Skeletal muscle satellite cell (primary cell): ENCODE measurements at regions not wholly inside any gene's neighbourhood (a gene's known extent, or its start where the extent isn't known, plus 50 kb on each side); places are given as distances from the start of the nearest gene placed in this dataset.

Experiments used
- H3K27me3 ChIP-seq: 2 replicates; pipeline ENCODE4 v1.7.0; 2013; ENCODE audit warnings: low read length; ENCODE audit not compliant: control insufficient read depth, insufficient read depth
- H3K36me3 ChIP-seq: 2 replicates; pipeline ENCODE4 v1.7.0; 2013; ENCODE audit warnings: mild to moderate bottlenecking, control low read depth, low read length; ENCODE audit not compliant: insufficient read depth
- H3K4me1 ChIP-seq: 2 replicates; pipeline ENCODE4 v1.7.0; 2013; ENCODE audit warnings: low read length; ENCODE audit not compliant: control insufficient read depth, insufficient read depth
- H3K4me2 ChIP-seq: 2 replicates; pipeline ENCODE4 v1.7.0; 2013; ENCODE audit warnings: mild to moderate bottlenecking, low read length
- H3K4me3 ChIP-seq: 2 replicates; pipeline ENCODE4 v1.7.0; 2013; ENCODE audit warnings: low read length
- H3K9ac ChIP-seq: 2 replicates; pipeline ENCODE4 v1.7.0; 2013; ENCODE audit warnings: mild to moderate bottlenecking, low read depth, low read length, moderate library complexity
- H3K9me3 ChIP-seq: replicated peaks from 2 replicates; pipeline ENCODE4 v1.7.0; 2013; ENCODE audit warnings: mild to moderate bottlenecking, control low read depth, low read length

DNA sequence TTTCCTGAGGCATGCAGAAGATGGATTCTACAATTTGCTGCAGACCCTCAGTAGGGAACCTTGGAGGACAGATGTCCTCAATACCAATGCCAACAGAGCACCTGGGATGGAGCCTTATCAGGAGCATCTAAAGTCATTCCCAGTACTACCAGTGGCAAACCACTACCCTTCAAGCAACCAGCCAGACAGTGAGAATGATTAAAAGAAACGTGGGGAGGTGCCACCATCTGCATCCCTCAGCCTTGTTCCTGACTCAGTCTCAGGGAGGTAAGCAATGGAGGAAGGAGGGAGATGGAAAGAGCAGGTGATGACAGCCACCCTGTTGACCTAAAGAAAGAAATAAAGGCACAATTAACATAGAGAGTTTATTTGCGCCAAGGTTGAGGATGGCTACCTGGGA lies 175.2 kb upstream of the GRIN2B start:
- no peaks in the 10 kb centered on the region for H3K4me1 ChIP-seq
- no peak overlapping the region for H3K9ac ChIP-seq
- no peaks in the 10 kb centered on the region for H3K27me3 ChIP-seq
- H3K9me3 ChIP-seq = no peaks in the 10 kb centered on the region
- H3K36me3 ChIP-seq = no peaks in the 10 kb centered on the region
- no peak overlapping the region for H3K4me3 ChIP-seq
- no peak overlapping the region for H3K4me2 ChIP-seq

DNA sequence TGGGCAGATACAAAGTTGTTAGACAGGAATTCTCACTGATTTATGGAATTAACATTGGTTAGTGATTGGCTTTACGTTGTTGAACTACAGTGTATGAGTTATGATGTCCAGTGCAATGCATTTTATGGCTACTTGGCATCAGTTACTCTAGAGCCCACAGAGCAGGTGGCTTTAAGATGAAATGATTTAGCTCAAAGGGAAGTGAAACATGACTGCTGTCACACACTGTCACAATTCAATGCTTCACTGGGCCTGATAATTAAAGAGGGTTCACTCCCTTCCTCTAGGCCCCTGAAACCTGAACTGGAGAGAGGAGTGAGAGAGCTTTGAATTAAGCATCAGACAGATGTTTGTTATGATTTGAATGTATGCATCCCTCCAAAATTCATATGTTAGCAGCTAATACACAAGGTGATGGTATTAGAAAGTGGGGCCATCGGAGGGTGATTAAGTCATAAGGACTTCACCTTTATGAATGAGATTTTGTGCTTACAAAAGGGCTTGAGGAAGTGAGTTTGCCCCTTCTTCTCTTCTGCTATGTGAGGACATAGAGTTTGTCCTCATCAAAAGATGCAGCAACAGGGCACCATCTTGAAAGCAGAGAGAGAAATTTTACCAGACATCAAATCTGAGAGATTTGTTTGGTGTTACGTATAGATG lies 175.8 kb upstream of the GRIN2B start:
- Histone ChIP-seq H3K9me3 (no peaks in the 10 kb centered on the region), H3K27me3 (no peaks in the 10 kb centered on the region), H3K9ac (no peak overlapping the region), H3K4me3 (no peak overlapping the region), H3K4me1 (no peaks in the 10 kb centered on the region), H3K4me2 (no peak overlapping the region), H3K36me3 (no peaks in the 10 kb centered on the region)

DNA sequence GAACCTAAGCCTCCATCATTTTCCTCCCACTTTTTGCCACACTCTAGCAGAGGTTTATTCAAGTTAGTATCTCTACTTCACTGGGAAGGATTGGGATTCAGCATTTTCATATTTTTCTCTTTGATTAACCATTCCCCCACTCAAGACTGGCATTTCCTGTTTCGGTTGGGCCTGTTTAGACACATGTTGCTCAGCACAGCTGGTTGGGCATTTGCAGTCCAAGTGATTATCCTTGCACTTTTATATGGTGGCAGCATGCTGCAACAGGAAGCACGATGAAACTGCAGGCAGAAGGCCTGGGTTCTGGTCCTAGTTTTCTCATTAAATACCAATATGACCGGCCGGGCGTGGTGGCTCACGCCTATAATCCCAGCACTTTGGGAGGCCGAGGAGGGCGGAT lies 182.9 kb upstream of the GRIN2B start:
- Histone ChIP-seq H3K4me1 (no peaks in the 10 kb centered on the region), H3K27me3 (peaks cover 8% of the 10 kb centered on the region), H3K9ac (no peak overlapping the region), H3K4me2 (no peak overlapping the region), H3K9me3 (no peaks in the 10 kb centered on the region), H3K4me3 (no peak overlapping the region), H3K36me3 (no peaks in the 10 kb centered on the region)

DNA sequence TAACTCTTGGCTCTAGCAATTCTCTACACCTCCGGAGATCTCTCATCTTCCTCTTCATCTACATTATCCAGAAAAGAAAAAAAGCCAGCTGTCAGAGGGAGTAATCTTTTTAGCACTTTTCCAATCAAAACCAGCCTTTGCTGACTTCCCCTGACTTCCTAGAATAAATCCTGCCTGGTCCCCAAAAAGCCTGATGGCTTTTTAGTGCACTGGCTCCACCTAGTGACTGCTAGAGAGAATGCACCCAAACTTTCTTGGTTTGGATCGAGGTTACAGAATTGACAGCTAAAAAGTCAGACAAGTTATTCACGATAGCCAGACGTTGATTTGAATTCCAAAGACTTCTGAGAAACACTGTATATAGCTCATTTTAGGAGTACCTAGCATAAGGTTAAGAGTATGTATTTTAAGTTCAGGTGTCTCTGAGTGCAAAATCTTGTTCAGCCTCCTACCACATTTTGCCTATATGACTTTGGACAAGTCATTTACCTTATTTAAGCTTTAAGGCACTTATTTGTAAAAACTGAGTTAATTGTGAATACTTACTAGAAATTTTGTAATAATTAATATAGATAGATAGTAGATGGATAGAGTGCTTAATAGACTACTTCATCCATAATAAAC lies 185.7 kb upstream of the GRIN2B start:
- no peak overlapping the region for H3K9ac ChIP-seq
- H3K4me1 ChIP-seq = no peaks in the 10 kb centered on the region
- no peaks in the 10 kb centered on the region for H3K9me3 ChIP-seq
- no peaks in the 10 kb centered on the region for H3K36me3 ChIP-seq
- peaks cover 9% of the 10 kb centered on the region for H3K27me3 ChIP-seq
- H3K4me3 ChIP-seq = no peak overlapping the region
- H3K4me2 ChIP-seq = no peak overlapping the region

DNA sequence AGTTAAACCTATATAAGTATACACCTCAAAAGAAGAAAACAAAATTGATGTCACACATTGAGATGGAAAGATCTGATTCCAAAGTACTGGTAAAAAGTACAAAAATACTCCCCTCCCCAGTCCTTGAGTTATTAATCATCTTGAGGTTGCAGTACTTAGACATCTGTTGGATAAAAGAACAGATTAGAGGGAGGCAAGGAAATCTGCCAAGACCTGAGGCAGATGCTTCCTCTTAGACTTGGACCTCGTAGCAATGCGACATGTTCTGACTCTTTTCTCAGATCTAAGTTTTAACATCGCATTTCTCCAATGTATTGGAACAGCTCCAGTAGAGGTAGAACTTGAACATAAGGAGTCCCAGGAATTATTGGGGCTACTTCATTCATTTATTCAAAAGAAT lies 187.9 kb upstream of the GRIN2B start:
- no peak overlapping the region for H3K9ac ChIP-seq
- no peaks in the 10 kb centered on the region for H3K36me3 ChIP-seq
- no peaks in the 10 kb centered on the region for H3K4me1 ChIP-seq
- no peaks in the 10 kb centered on the region for H3K9me3 ChIP-seq
- peaks cover 9% of the 10 kb centered on the region for H3K27me3 ChIP-seq
- no peak overlapping the region for H3K4me3 ChIP-seq
- H3K4me2 ChIP-seq = no peak overlapping the region

DNA sequence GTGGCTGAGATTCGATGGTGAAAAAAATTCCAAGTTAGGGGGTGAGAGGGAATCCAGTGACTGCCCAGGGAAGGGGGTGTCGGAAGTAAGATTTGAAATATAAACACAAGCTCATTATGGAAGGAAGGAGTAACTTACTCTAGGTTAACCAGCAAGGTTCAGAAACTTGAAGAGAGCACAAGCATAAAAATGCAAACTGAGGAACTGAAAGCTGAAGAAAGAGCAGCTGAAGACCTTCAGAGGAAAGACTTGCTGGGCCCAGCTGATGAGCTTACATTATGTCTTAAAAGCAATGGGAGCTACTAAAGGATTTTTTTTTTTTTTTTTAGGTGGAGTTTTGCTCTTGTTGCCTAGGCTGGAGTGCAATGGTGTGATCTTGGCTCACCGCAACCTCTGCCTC lies 189.7 kb upstream of the GRIN2B start:
- H3K4me2 ChIP-seq = no peak overlapping the region
- no peaks in the 10 kb centered on the region for H3K36me3 ChIP-seq
- peaks cover 9% of the 10 kb centered on the region for H3K27me3 ChIP-seq
- H3K9me3 ChIP-seq = no peaks in the 10 kb centered on the region
- H3K4me1 ChIP-seq = no peaks in the 10 kb centered on the region
- no peak overlapping the region for H3K4me3 ChIP-seq
- H3K9ac ChIP-seq = no peak overlapping the region

DNA sequence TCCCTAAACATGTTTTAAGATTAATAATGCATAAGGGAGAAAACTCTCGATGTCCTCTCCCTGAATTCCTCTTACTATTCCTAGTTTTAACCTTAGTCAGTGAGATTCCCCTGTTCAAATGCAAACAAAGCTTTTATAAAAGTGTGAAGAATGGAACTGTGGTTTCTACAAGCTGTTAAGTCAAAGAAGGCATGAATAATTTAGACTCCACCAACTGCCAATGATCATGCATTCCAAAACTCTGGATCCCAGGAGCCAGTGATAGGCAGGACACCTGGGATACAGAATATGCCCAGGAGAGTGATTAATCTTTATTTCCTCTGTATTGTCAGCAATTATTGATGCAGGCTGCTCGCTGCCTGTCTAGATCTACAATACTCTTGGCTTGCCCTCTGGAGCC lies 190.3 kb upstream of the ATF7IP start:
- Histone ChIP-seq H3K4me2 (no peak overlapping the region), H3K36me3 (no peaks in the 10 kb centered on the region), H3K9me3 (no peaks in the 10 kb centered on the region), H3K27me3 (no peaks in the 10 kb centered on the region), H3K4me3 (no peak overlapping the region), H3K9ac (no peak overlapping the region), H3K4me1 (no peaks in the 10 kb centered on the region)

DNA sequence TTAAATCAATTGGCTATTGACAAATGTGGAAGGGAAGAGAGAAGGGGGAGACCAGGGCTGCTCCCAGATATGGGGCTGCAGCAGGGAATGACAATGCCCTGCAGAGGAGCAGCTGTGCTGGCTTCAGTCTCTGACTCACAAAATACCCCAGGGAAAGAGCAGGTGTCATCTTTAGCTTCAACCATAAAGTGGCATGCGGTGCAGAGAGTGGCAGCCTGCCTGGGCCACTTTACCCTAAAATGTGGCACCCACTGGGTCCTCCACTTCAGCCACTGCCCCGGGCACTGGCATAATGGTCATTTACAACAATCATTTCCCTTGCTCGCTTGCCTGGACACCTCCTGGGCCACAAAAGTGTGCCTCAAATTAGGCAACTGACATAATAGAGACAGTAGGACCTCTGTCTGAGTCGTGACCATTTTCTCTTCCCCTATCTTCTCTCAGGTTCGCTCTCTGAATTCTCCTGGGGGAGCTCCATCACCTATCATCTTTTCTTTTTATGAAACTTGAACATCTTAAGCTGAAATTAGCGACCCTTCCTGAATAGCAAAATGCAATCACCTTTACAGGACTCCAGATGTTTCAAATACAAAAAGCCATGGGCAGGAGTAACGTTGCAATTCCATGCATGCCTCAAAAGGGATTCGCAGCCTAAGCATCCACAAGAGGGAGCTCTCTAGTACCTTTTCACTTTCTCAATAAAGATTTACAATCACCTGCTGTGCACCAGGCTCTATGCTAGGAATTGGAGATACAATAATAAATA lies 179.9 kb upstream of the ATF7IP start:
- peaks cover 12% of the 10 kb centered on the region for H3K27me3 ChIP-seq
- H3K4me1 ChIP-seq = no peaks in the 10 kb centered on the region
- no peak overlapping the region for H3K9ac ChIP-seq
- H3K36me3 ChIP-seq = no peaks in the 10 kb centered on the region
- no peak overlapping the region for H3K4me2 ChIP-seq
- no peak overlapping the region for H3K4me3 ChIP-seq
- no peaks in the 10 kb centered on the region for H3K9me3 ChIP-seq

DNA sequence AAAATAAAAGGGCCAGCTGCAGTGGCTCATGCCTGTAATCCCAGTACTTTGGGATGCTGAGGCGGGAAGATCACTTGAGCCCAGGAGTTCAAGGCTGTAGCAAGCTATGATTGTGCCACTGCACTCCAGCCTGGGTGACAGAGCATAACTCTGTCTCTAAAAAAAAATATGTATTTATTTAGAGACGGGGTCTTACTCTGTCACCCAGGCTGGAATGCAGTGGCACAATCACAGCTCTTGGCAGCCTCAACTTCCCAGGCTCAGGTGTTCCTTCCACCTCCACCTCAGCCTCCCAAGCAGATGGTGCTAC lies 179.3 kb upstream of the ATF7IP start:
- Histone ChIP-seq H3K4me2 (no peak overlapping the region), H3K9me3 (no peaks in the 10 kb centered on the region)

DNA sequence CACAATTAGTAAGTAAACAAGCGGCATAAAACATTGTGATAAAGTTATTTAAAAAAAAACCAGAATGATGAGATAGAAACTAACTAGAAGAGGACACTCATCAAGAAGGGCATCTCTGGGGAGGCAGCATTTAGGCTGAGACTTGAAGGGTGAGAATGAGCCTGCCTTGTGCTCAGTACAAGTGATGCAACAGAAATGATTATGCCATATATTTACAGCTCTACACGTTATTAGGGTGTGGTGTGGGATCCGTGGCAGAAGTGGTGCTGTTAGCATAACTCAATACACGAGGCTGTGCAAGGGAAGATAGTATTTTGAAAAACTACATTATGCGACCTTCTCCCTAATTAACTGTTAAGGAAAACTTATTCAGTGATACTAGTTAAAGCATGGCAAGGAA lies 178.5 kb upstream of the ATF7IP start:
- no peaks in the 10 kb centered on the region for H3K4me1 ChIP-seq
- peaks cover 12% of the 10 kb centered on the region for H3K27me3 ChIP-seq
- H3K9me3 ChIP-seq = no peaks in the 10 kb centered on the region
- H3K36me3 ChIP-seq = no peaks in the 10 kb centered on the region
- no peak overlapping the region for H3K9ac ChIP-seq
- H3K4me2 ChIP-seq = no peak overlapping the region
- no peak overlapping the region for H3K4me3 ChIP-seq

More for the DNA sequence above, 179.3 kb upstream of the ATF7IP start:
- Histone ChIP-seq H3K9ac (no peak overlapping the region), H3K4me1 (no peaks in the 10 kb centered on the region), H3K27me3 (peaks cover 12% of the 10 kb centered on the region), H3K4me3 (no peak overlapping the region), H3K36me3 (no peaks in the 10 kb centered on the region)

DNA sequence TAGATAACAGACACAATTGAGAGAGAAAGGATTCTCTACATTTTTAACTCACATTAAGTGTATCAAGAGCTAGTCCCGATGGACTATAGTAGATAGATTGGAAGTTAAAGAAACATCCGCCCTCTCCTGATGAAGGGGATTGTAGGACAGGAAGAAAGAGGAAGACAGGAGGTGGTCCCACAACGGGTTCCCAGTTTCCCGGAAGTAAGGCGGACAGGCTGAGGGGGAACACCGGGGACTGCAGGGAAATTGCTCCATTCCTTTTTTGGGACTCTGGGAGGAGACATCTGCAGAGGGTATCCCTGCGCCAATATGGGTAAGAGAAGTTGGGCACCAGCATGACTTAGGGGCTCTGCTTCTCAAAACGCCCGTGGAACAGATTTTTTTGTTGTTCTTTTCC lies 177.5 kb upstream of the ATF7IP start:
- Histone ChIP-seq H3K36me3 (no peaks in the 10 kb centered on the region), H3K9ac (no peak overlapping the region), H3K4me3 (no peak overlapping the region)

DNA sequence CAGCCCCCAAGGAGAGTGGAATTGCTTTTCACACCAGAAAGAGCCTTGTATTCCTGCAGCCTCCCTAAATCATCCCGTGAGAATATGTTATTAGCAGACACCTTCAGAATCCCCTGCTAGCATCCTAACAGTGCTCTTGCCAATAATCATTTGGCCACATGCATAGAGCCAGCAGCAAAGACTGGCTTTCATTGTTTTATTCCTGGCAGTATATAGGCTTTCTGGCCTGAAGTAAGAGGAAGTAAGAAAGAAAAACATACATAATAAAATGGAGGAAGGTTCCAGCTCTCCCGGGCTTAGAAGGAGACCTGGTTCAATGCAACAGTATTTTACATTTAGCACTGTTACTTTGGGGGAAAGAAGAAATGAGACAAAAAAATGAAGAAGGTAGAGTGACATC lies 176.7 kb upstream of the ATF7IP start:
- Histone ChIP-seq H3K4me1 (no peaks in the 10 kb centered on the region), H3K9me3 (no peaks in the 10 kb centered on the region), H3K36me3 (no peaks in the 10 kb centered on the region), H3K4me3 (no peak overlapping the region), H3K9ac (no peak overlapping the region), H3K4me2 (no peak overlapping the region), H3K27me3 (peaks cover 12% of the 10 kb centered on the region)

More for the DNA sequence above, 177.5 kb upstream of the ATF7IP start:
- Histone ChIP-seq H3K4me2 (no peak overlapping the region), H3K4me1 (no peaks in the 10 kb centered on the region), H3K9me3 (no peaks in the 10 kb centered on the region), H3K27me3 (peaks cover 12% of the 10 kb centered on the region)
